Stimulated activated CD4-positive, alpha-beta T cell treated with anti-CD3 and anti-CD28 coated beads, TNF-alpha, amount 100 ng/mL, for 48 hours (primary cell): ENCODE measurements at regions not wholly inside any gene's neighbourhood (a gene's known extent, or its start where the extent isn't known, plus 50 kb on each side); places are given as distances from the start of the nearest gene placed in this dataset.

Experiments
- DNase-seq, 3 donors: peaks; one replicate each; pipeline ENCODE4 v3.0.0-alpha.2; 2020; ENCODE audit warnings: low read depth in 3 of 3

GRCh38 chr7:40944981-40945585 lies 757.8 kb downstream of the INHBA start:
- DNase-seq: no peak

- no peak for DNase-seq
Observed at GRCh38 chr7:40937879-40938278, 765.0 kb downstream of the INHBA start.

GRCh38 chr7:40935435-40935834 lies 767.5 kb downstream of the INHBA start:
- no peak for DNase-seq

GRCh38 chr7:40923626-40924025 lies 779.3 kb downstream of the INHBA start:
- no peak for DNase-seq

GRCh38 chr7:40922316-40922670 lies 780.6 kb downstream of the INHBA start:
- DNase-seq: no peak

- no peak for DNase-seq
Observed at GRCh38 chr7:40921589-40922315, 781.1 kb downstream of the INHBA start.

- no peak for DNase-seq
Observed at GRCh38 chr7:40918701-40919271, 784.0 kb downstream of the SUGCT start.

GRCh38 chr7:40916813-40917212 lies 782.0 kb downstream of the SUGCT start:
- no peak for DNase-seq

- DNase-seq: no peak
Observed at GRCh38 chr7:40915071-40915470, 780.3 kb downstream of the SUGCT start.
